Kidney (tissue), 13 donors: ENCODE measurements at regions not wholly inside any gene's neighbourhood (a gene's known extent, or its start where the extent isn't known, plus 50 kb on each side); places are given as distances from the start of the nearest gene placed in this dataset.

ENCODE experiments used
- DNase-seq, 5 donors: peaks; one replicate each; pipeline ENCODE4 v3.0.0-alpha.2; 2013 to 2020
- FAIRE-seq: peaks from 2 replicates; lab custom pipeline; 2012; peaks lifted over from hg19 to GRCh38; lab: Jason Lieb, UNC
- H3K27ac ChIP-seq, 2 donors: one replicate each; pipeline ENCODE4 v1.7.0; 2013; ENCODE audit warnings: low read depth in 2 of 2, low read length in 2 of 2, inconsistent platforms in 1 of 2
- H3K27me3 ChIP-seq: one replicate; pipeline ENCODE4 v1.7.1; 2013; ENCODE audit warnings: low read length, inconsistent platforms; ENCODE audit not compliant: control insufficient read depth, insufficient read depth
- H3K36me3 ChIP-seq, 3 donors: one replicate each; pipeline versions ENCODE4 v1.7.0 to v1.7.1; 2013; ENCODE audit warnings: low read length in 3 of 3, control low read depth in 1 of 3, inconsistent platforms in 1 of 3; ENCODE audit not compliant: insufficient read depth in 3 of 3, control insufficient read depth in 2 of 3
- H3K4me1 ChIP-seq, 3 donors: one replicate each; pipeline versions ENCODE4 v1.7.0 to v1.7.1; 2013; ENCODE audit warnings: low read length in 3 of 3, inconsistent platforms in 1 of 3, low read depth in 1 of 3; ENCODE audit not compliant: control insufficient read depth in 2 of 3, insufficient read depth in 2 of 3
- H3K4me3 ChIP-seq, 3 donors: one replicate each; pipeline versions ENCODE4 v1.7.0 to v1.8.1; 2013; ENCODE audit warnings: low read length in 3 of 3, control low read depth in 1 of 3, inconsistent platforms in 1 of 3
- H3K9ac ChIP-seq, 3 donors: one replicate each; pipeline versions ENCODE4 v1.7.0 to v1.7.1; 2013; ENCODE audit warnings: low read length in 3 of 3, control low read depth in 1 of 3, inconsistent platforms in 1 of 3
- H3K9me3 ChIP-seq, 3 donors: one replicate each; pipeline versions ENCODE4 v1.7.0 to v1.7.1; 2013; ENCODE audit warnings: low read length in 3 of 3, control low read depth in 1 of 3, inconsistent platforms in 1 of 3; ENCODE audit not compliant: control insufficient read depth in 2 of 3, insufficient read depth in 1 of 3
- CTCF ChIP-seq: IDR thresholded peaks from 3 replicates; pipeline ENCODE4 v1.5.1; 2012; ENCODE audit warnings: mild to moderate bottlenecking, moderate library complexity, borderline replicate concordance; ENCODE audit not compliant: insufficient read depth; ENCODE audit errors: extremely low read depth
- intact Hi-C: fragments of 100-400 bp; cut with DNase I; formaldehyde crosslinking; loops from one replicate; pipeline ENCODE4 v1.11.1; 2022
- donor health status: control.
- donor health status: control.
- donor health status: control.
- donor health status: control.
- donor health status: control.
- donor health status: DM: yes; HTN: yes; CAD: no.
- donor health status: Normal renal cell carcinoma (clear cell type).

DNA sequence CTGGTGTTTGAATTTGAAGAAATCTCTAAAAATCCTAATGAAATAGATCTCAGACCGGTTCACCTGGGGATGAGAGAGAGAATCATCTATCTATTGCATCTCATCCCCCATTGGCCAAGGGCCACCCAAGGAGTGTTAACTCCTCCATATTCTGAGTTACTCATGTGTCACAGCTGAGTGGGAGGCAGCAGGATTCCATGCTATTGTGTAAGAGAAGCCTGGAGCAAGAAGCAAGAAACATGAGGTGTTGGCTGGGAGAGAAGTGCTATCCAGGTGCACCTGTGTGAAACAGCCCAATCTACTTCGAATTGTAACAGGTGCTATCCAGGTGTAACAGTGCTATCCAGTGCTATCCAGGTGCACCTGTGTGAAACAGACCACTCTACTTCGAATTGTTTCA, 150.3 kb upstream of the MAOA start:
- intact Hi-C loops: no loop called here
- H3K36me3 ChIP-seq: no peaks in the 10 kb centered on the region
- no peaks in the 10 kb centered on the region for H3K4me1 ChIP-seq
- H3K9me3 ChIP-seq: no peaks in the 10 kb centered on the region
- H3K4me3 ChIP-seq: no peak overlapping the region
- DNase-seq (peak in 3 of 5 donors; percentile 18 to 42 (median 20)), FAIRE-seq (no peak)
- no peak overlapping the region for H3K27ac ChIP-seq
- TF ChIP-seq CTCF: no peak
- H3K9ac ChIP-seq: no peak overlapping the region
- H3K27me3 ChIP-seq: no peaks in the 10 kb centered on the region

- Histone ChIP-seq H3K4me3 (no peak overlapping the region), H3K36me3 (no peaks in the 10 kb centered on the region), H3K9me3 (no peaks in the 10 kb centered on the region), H3K9ac (no peak overlapping the region), H3K27me3 (no peaks in the 10 kb centered on the region), H3K4me1 (no peaks in the 10 kb centered on the region), H3K27ac (no peak overlapping the region)
- no peak for TF ChIP-seq CTCF
- no peak for FAIRE-seq
- intact Hi-C loops: no loop called here
- no peak for DNase-seq
These were observed 147.4 kb upstream of the MAOA start for GRCh38 chrX:43508694-43509093.

DNA sequence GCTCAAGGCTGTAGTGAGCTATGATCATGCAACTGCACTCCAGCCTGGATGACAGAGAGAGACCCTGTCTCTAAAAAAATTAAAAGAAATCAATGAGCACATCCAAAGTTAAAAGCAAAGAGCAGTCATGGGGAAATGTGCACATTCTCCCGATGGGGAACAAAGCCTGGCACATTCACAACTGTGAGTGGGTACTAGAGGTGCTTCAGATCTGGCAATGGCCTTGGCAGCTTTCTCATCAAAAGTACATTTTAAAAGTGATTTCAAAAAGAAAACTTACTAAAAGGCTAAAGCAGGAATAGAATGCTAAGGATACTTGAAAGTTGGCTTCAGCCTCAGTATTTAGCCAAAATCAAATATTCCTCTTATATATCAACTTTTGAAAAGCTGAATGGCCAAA, 145.9 kb upstream of the MAOA start:
- Histone ChIP-seq H3K9ac (no peak overlapping the region), H3K27ac (no peak overlapping the region), H3K4me3 (no peak overlapping the region), H3K4me1 (no peaks in the 10 kb centered on the region), H3K9me3 (peaks cover 0 to under 1% (median 0%) of the 10 kb centered on the region in 3 donors), H3K27me3 (peaks cover 2% of the 10 kb centered on the region), H3K36me3 (no peaks in the 10 kb centered on the region)
- intact Hi-C loops: no loop called here
- DNase-seq: no peak
- FAIRE-seq: no peak
- no peak for TF ChIP-seq CTCF

- H3K4me3 ChIP-seq: no peak overlapping the region
- no peak overlapping the region for H3K27ac ChIP-seq
- peaks cover 0 to 3% (median 0%) of the 10 kb centered on the region in 3 donors for H3K9me3 ChIP-seq
- TF ChIP-seq CTCF: no peak
- DNase-seq (no peak), FAIRE-seq (no peak)
- no peaks in the 10 kb centered on the region for H3K4me1 ChIP-seq
- no peaks in the 10 kb centered on the region for H3K36me3 ChIP-seq
- intact Hi-C loops: no loop called here
- peaks cover 2% of the 10 kb centered on the region for H3K27me3 ChIP-seq
- no peak overlapping the region for H3K9ac ChIP-seq
These were observed 143.0 kb upstream of the MAOA start for GRCh38 chrX:43513085-43513484.
